HG03342 (cell line): ENCODE measurements at regions not wholly inside any gene's neighbourhood (a gene's known extent, or its start where the extent isn't known, plus 50 kb on each side); places are given as distances from the start of the nearest gene placed in this dataset.

Source experiments
- ATAC-seq: cut with Tn5 transposase; IDR thresholded peaks from one replicate; pipeline ENCODE4 v1.9.1; 2021; ENCODE audit warnings: mild to moderate bottlenecking, moderate library complexity; ENCODE audit not compliant: unreplicated experiment

GRCh38 chr2:126792993-126793392 lies 105.7 kb upstream of the TEX51 start:
- no peak for ATAC-seq

GRCh38 chr2:126793885-126794613 lies 104.6 kb upstream of the TEX51 start:
- no peak for ATAC-seq

- ATAC-seq, result no peak
Observed at GRCh38 chr2:126795656-126796055, 103.0 kb upstream of the TEX51 start.

- ATAC-seq, result no peak
Observed at GRCh38 chr2:126796931-126797621, 101.6 kb upstream of the TEX51 start.

- ATAC-seq, result no peak
Observed at GRCh38 chr2:126797622-126798275, 100.9 kb upstream of the TEX51 start.

GRCh38 chr2:126798276-126799140 lies 100.2 kb upstream of the TEX51 start:
- no peak for ATAC-seq

GRCh38 chr2:126799301-126799700 lies 99.4 kb upstream of the TEX51 start:
- ATAC-seq, result no peak

- ATAC-seq, result no peak
Observed at GRCh38 chr2:126801473-126801872, 97.2 kb upstream of the TEX51 start.

GRCh38 chr2:126802316-126802715 lies 96.4 kb upstream of the TEX51 start:
- no peak for ATAC-seq

- ATAC-seq, result no peak
Observed at GRCh38 chr2:126802774-126803433, 95.8 kb upstream of the TEX51 start.

GRCh38 chr2:126803434-126803775 lies 95.3 kb upstream of the TEX51 start:
- no peak for ATAC-seq

- ATAC-seq, result no peak
Observed at GRCh38 chr2:126804347-126804746, 94.3 kb upstream of the TEX51 start.

- no peak for ATAC-seq
Observed at GRCh38 chr2:126808929-126809328, 89.8 kb upstream of the TEX51 start.

GRCh38 chr2:126809340-126809739 lies 89.3 kb upstream of the TEX51 start:
- ATAC-seq, result no peak

- no peak for ATAC-seq
Observed at GRCh38 chr2:126810001-126810400, 88.7 kb upstream of the TEX51 start.

- no peak for ATAC-seq
Observed at GRCh38 chr2:126811101-126811500, 87.6 kb upstream of the TEX51 start.

- no peak for ATAC-seq
Observed at GRCh38 chr2:126817172-126817571, 81.5 kb upstream of the TEX51 start.

- no peak for ATAC-seq
Observed at GRCh38 chr2:126822115-126822514, 76.6 kb upstream of the TEX51 start.

- ATAC-seq, result no peak
Observed at GRCh38 chr2:126822921-126823320, 75.8 kb upstream of the TEX51 start.

GRCh38 chr2:126823951-126824350 lies 74.7 kb upstream of the TEX51 start:
- no peak for ATAC-seq

- no peak for ATAC-seq
Observed at GRCh38 chr2:126824663-126825062, 74.0 kb upstream of the TEX51 start.
